Naive thymus-derived CD8-positive, alpha-beta T cell (primary cell): ENCODE measurements at regions not wholly inside any gene's neighbourhood (a gene's known extent, or its start where the extent isn't known, plus 50 kb on each side); places are given as distances from the start of the nearest gene placed in this dataset.
"Not testable (repeated sequence)": the region's sequence is repeated elsewhere in the genome, so short reads cannot be mapped to it uniquely, and the experiment has no call there.

ENCODE experiments used
- ATAC-seq, 2 donors: fragments of 150-1000 bp; cut with Tn5 transposase in 1 of 2; sonication (Bioruptor Pico), chemical (Tn5 transposase) in 1 of 2; 1 replicate in 1 of 2; 2 replicates in 1 of 2; pipeline ENCODE4 v1.10.0; 2021; ENCODE audit warnings: mild to moderate bottlenecking in 2 of 2, moderate library complexity in 2 of 2
- POLR2A ChIA-PET: fragments of 350-600 bp; sonication (Branson Sonifier 250); formaldehyde crosslinking; loops from one replicate; lab custom pipeline; 2021; ENCODE audit warnings: antibody characterized with exemption; lab: Charles Lee
- DNase-seq, 10 donors: peaks; one replicate each; pipeline versions ENCODE4 v3.0.0 to v3.0.0-alpha.2; 2020 to 2022
- H3K27ac Mint-ChIP-seq, 10 donors: one replicate each; pipeline ENCODE4 v1.8.0; 2020 to 2022; ENCODE audit warnings: mild to moderate bottlenecking in 10 of 10, mixed read lengths in 10 of 10, moderate library complexity in 4 of 10, inconsistent platforms in 1 of 10
- H3K27me3 Mint-ChIP-seq, 5 donors: one replicate each; pipeline ENCODE4 v1.8.0; 2021 to 2022; ENCODE audit warnings: mixed read lengths in 5 of 5
- H3K36me3 Mint-ChIP-seq, 3 donors: one replicate each; pipeline ENCODE4 v1.8.0; 2020 to 2022; ENCODE audit warnings: mixed read lengths in 3 of 3, mild to moderate bottlenecking in 2 of 3, inconsistent platforms in 1 of 3
- H3K4me1 Mint-ChIP-seq, 4 donors: one replicate each; pipeline ENCODE4 v1.8.0; 2021 to 2022; ENCODE audit warnings: mixed read lengths in 4 of 4
- H3K4me3 Mint-ChIP-seq, 10 donors: one replicate each; pipeline ENCODE4 v1.8.0; 2020 to 2022; ENCODE audit warnings: mild to moderate bottlenecking in 10 of 10, mixed read lengths in 10 of 10, moderate library complexity in 6 of 10, inconsistent platforms in 1 of 10
- H3K9me3 Mint-ChIP-seq, 9 donors: one replicate each; pipeline ENCODE4 v1.8.0; 2020 to 2022; ENCODE audit warnings: mixed read lengths in 9 of 9, mild to moderate bottlenecking in 3 of 9, inconsistent platforms in 1 of 9, moderate library complexity in 1 of 9

- peaks cover 5 to 29% (median 20%) of the 10 kb centered on the region in 4 donors for H3K4me1 Mint-ChIP-seq
- H3K36me3 Mint-ChIP-seq, POLR2A ChIA-PET: not testable (repeated sequence)
- peak overlapping the region in 6 of 10 donors; percentile 27 to 83 (median 57) for H3K4me3 Mint-ChIP-seq
- peaks cover 0 to 14% (median 0%) of the 10 kb centered on the region in 5 donors for H3K27me3 Mint-ChIP-seq
- DNase-seq (peak in 9 of 10 donors; percentile 15 to 81 (median 74)), ATAC-seq (peak; percentile 41 to 46)
- peak overlapping the region; percentile 71 to 98 (median 84) for H3K27ac Mint-ChIP-seq
- H3K9me3 Mint-ChIP-seq, result peaks cover 0 to 19% (median 2%) of the 10 kb centered on the region in 9 donors
Measured at GRCh38 chr12:131627151-131628022, 83.5 kb upstream of the SFSWAP start.

- Mint-ChIP-seq H3K9me3 (peaks cover 0 to 19% (median 2%) of the 10 kb centered on the region in 9 donors), H3K27ac (peak overlapping the region; percentile 49 to 98 (median 84)), H3K4me3 (peak overlapping the region in 3 of 10 donors; percentile 27 to 83 (median 62)), H3K36me3 (no peaks in the 10 kb centered on the region), H3K27me3 (peaks cover 0 to 19% (median 2%) of the 10 kb centered on the region in 5 donors), H3K4me1 (peaks cover 5 to 29% (median 21%) of the 10 kb centered on the region in 4 donors)
- ATAC-seq (peak in 1 of 2 donors; percentile 16), DNase-seq (peak in 1 of 10 donors; percentile 17)
- POLR2A ChIA-PET, result no interaction called here
Measured at GRCh38 chr12:131628023-131628740, 82.7 kb upstream of the SFSWAP start.

DNA sequence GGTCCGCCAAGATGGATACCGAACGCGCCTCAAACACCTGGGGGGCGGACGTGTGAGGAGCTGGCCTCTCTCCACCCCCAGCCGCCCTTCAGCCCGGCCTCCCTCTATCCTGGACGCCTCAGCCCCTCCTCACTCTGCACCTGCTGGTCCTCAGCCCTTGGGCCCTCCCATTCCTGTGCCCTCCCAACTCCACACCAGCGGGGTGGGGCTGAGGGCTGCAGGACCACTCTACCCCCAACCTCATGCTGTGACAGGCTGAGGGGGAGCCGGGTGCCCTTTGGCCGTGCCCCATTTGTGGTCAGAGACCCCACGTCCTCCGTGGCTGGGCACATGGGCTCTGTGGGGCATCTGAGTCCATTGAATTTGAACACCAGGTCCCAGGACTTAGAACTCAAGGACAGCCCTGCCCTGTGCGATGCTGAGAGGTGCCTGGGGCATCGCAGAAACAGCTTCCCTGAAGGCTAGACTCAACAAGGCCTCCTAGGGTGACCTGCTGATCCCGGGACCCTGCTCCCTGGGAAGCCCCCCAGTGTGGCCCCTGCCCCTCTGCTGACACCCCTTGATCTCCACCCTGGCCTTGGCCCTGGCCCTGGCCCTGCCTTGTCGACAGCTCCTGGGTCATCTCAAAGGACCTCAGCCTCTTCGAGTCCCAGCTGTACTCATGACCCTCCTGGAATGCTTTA is 82.0 kb upstream of the SFSWAP start:
- POLR2A ChIA-PET, result no interaction called here
- H3K27me3 Mint-ChIP-seq, result peaks cover 1 to 19% (median 2%) of the 10 kb centered on the region in 5 donors
- H3K4me1 Mint-ChIP-seq, result peaks cover 5 to 29% (median 21%) of the 10 kb centered on the region in 4 donors
- H3K4me3 Mint-ChIP-seq, result no peak overlapping the region
- H3K36me3 Mint-ChIP-seq, result no peaks in the 10 kb centered on the region
- H3K9me3 Mint-ChIP-seq, result peaks cover 0 to 19% (median 2%) of the 10 kb centered on the region in 9 donors
- no peak for ATAC-seq
- peak overlapping the region in 1 of 10 donors; percentile 25 for H3K27ac Mint-ChIP-seq
- DNase-seq, result no peak

DNA sequence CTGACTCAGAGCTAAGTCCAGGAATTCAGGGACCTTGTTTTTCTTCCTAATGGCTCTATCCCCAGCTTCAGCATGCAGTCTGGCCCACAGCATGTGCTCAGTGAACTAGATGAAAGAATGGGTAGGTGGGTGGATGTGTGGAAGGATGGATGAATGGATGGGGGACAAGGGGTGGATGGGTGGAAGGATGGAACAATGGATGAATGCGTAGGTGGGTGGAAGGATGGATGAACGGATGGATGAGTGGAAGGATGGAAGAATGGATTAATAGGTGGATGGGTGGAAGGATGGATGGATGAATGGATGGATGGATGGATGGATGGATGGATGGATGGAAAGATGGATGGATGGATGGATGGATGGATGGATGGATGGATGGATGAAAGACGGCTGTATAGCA is 79.7 kb upstream of the SFSWAP start:
- no peak for ATAC-seq
- Mint-ChIP-seq H3K27me3 (peaks cover 5 to 40% (median 18%) of the 10 kb centered on the region in 5 donors), H3K9me3 (peaks cover 0 to 16% (median 2%) of the 10 kb centered on the region in 9 donors), H3K27ac (no peak overlapping the region), H3K4me1 (peaks cover 3 to 16% (median 11%) of the 10 kb centered on the region in 4 donors), H3K36me3 (no peaks in the 10 kb centered on the region), H3K4me3 (no peak overlapping the region)
- POLR2A ChIA-PET, result no interaction called here
- no peak for DNase-seq

- Mint-ChIP-seq H3K4me1 (peaks cover 3 to 14% (median 10%) of the 10 kb centered on the region in 4 donors), H3K27me3 (peaks cover 5 to 40% (median 18%) of the 10 kb centered on the region in 5 donors), H3K27ac (peak overlapping the region in 1 of 10 donors; percentile 48), H3K9me3 (peaks cover 0 to 14% (median 2%) of the 10 kb centered on the region in 9 donors), H3K4me3 (peak overlapping the region in 2 of 10 donors; percentile 29 to 66)
- ATAC-seq, H3K36me3 Mint-ChIP-seq, POLR2A ChIA-PET: not testable (repeated sequence)
- DNase-seq, result peak in 1 of 10 donors; percentile 7
Measured at GRCh38 chr12:131631889-131632651, 78.8 kb upstream of the SFSWAP start.

DNA sequence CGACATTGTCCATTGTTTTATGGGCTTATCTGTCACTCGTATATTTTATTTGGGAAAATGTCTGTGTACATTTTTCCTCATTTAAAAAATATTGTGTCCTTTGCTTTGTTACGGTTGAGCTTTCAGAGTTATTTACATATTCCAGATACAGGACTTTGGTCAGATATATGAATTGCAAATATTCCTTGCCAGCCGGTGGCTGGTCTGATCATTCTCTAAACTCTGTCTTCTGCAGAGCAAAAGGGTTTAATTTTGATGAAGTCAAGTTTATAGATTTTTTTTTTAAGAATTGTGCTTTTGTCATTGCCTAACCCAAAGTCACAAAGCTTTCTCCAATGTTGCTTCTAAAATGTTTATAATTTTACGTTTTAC is 78.3 kb upstream of the SFSWAP start:
- DNase-seq, H3K4me3 Mint-ChIP-seq, H3K27ac Mint-ChIP-seq, ATAC-seq, POLR2A ChIA-PET, H3K36me3 Mint-ChIP-seq: not testable (repeated sequence)
- peaks cover 5 to 40% (median 18%) of the 10 kb centered on the region in 5 donors for H3K27me3 Mint-ChIP-seq
- peaks cover 0 to 10% (median 2%) of the 10 kb centered on the region in 9 donors for H3K9me3 Mint-ChIP-seq
- peaks cover 2 to 14% (median 8%) of the 10 kb centered on the region in 4 donors for H3K4me1 Mint-ChIP-seq

- ATAC-seq, H3K27ac Mint-ChIP-seq, H3K4me3 Mint-ChIP-seq, H3K9me3 Mint-ChIP-seq, POLR2A ChIA-PET, H3K36me3 Mint-ChIP-seq: not testable (repeated sequence)
- H3K4me1 Mint-ChIP-seq, result peaks cover 0 to 10% (median 5%) of the 10 kb centered on the region in 4 donors
- H3K27me3 Mint-ChIP-seq, result peaks cover 5 to 40% (median 22%) of the 10 kb centered on the region in 5 donors
- peak in 1 of 10 donors; percentile 10 for DNase-seq
Measured at GRCh38 chr12:131633610-131634009, 77.3 kb upstream of the SFSWAP start.

- Mint-ChIP-seq H3K36me3 (no peaks in the 10 kb centered on the region), H3K4me3 (no peak overlapping the region), H3K9me3 (peaks cover 0 to 5% (median 0%) of the 10 kb centered on the region in 9 donors), H3K27me3 (peaks cover 5 to 40% (median 22%) of the 10 kb centered on the region in 5 donors), H3K27ac (no peak overlapping the region), H3K4me1 (peaks cover 0 to 10% (median 3%) of the 10 kb centered on the region in 4 donors)
- ATAC-seq, result no peak
- DNase-seq, result peak in 1 of 10 donors; percentile 12
- POLR2A ChIA-PET, result no interaction called here
Measured at GRCh38 chr12:131634037-131634436, 76.9 kb upstream of the SFSWAP start.

GRCh38 chr12:131635012-131635411 is 75.9 kb upstream of the SFSWAP start:
- H3K4me3 Mint-ChIP-seq, ATAC-seq, POLR2A ChIA-PET, DNase-seq, H3K4me1 Mint-ChIP-seq, H3K27ac Mint-ChIP-seq, H3K9me3 Mint-ChIP-seq, H3K36me3 Mint-ChIP-seq: not testable (repeated sequence)
- H3K27me3 Mint-ChIP-seq, result peaks cover 5 to 44% (median 23%) of the 10 kb centered on the region in 5 donors

DNA sequence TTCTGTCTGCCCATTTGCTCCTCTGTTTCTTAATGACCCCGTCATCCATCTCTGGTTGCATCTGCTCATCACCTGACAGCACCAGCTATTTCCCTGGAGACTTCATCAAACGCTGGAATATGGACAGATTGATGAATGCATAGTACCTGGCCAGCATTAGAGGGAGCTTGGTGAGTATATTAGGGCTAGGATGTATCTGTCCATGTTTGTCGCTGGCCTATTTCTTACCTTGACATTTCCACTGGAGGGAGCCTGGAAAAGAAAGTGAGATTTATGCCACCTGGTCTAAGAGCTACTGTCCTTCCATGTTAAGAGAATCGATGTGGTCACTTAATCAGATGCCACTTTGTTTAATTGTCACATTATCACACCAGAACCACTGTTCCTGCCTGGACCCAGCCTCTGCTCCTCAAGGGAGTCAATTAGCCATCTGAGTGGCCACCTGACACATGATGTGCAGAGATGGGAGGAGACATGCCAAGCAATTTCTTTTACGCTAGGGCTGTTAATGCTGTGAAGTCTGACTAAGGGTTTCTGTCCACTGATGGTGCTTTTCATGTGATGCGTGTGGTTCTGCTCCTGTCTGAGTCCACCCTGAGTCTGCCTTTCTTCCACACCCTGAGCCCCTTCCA is 75.3 kb upstream of the SFSWAP start:
- Mint-ChIP-seq H3K9me3 (peaks cover 0 to 1% (median 0%) of the 10 kb centered on the region in 9 donors), H3K36me3 (no peaks in the 10 kb centered on the region), H3K4me3 (no peak overlapping the region), H3K4me1 (peaks cover 0 to 5% (median 1%) of the 10 kb centered on the region in 4 donors), H3K27ac (no peak overlapping the region), H3K27me3 (peaks cover 5 to 48% (median 23%) of the 10 kb centered on the region in 5 donors)
- POLR2A ChIA-PET, result no interaction called here
- no peak for DNase-seq
- ATAC-seq, result no peak

DNA sequence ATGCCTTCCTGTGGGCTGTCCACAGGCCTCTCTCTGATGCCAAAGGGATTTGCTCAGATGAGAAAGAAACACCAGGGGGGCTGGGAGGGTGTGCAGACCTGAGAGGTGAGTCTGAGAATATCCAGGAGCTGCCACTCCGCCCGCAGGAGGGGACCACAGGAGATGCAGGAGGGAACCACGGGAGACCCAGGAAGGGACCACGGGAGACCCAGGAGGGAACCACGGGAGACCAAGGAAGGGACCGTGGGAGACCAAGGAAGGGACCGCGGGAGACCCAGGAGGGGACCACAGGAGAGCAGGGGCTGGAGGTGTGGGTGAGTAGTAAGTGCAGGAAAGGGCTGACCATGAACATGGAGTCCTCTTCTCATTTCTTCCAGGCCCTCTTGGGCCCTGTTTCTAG is 74.6 kb upstream of the SFSWAP start:
- no peak for DNase-seq
- Mint-ChIP-seq H3K4me1 (peaks cover 0 to 5% (median under 1%) of the 10 kb centered on the region in 4 donors), H3K4me3 (no peak overlapping the region), H3K9me3 (peaks cover 0 to 1% (median 0%) of the 10 kb centered on the region in 9 donors), H3K36me3 (no peaks in the 10 kb centered on the region), H3K27ac (no peak overlapping the region), H3K27me3 (peaks cover 5 to 43% (median 23%) of the 10 kb centered on the region in 5 donors)
- no peak for ATAC-seq
- POLR2A ChIA-PET, result no interaction called here
